Keratinocyte (primary cell): ENCODE measurements at regions not wholly inside any gene's neighbourhood (a gene's known extent, or its start where the extent isn't known, plus 50 kb on each side); places are given as distances from the start of the nearest gene placed in this dataset.

Source experiments
- DNase-seq: peaks from one replicate; pipeline ENCODE4 v3.0.0-alpha.2; 2011; ENCODE audit warnings: low read depth, missing footprints, low spot score
- FAIRE-seq: peaks from 2 replicates; lab custom pipeline; 2011; peaks lifted over from hg19 to GRCh38; lab: Jason Lieb, UNC
- H2AFZ ChIP-seq: 2 replicates; pipeline ENCODE4 v1.6.0; 2012; ENCODE audit warnings: low read length, control low read depth, inconsistent platforms; ENCODE audit not compliant: control insufficient read depth
- H3K27ac ChIP-seq: 2 replicates; pipeline ENCODE4 v1.5.1; 2011; ENCODE audit warnings: low read length; ENCODE audit not compliant: control insufficient read depth, insufficient read depth
- H3K27me3 ChIP-seq: 3 replicates; pipeline ENCODE4 v1.6.0; 2011; ENCODE audit warnings: low read length; ENCODE audit not compliant: control insufficient read depth, insufficient read depth; ENCODE audit errors: extremely low read depth
- H3K36me3 ChIP-seq, 2 experiments: 2 replicates in 1 of 2; 3 replicates in 1 of 2; pipeline ENCODE4 v1.5.1; 2011; ENCODE audit warnings: low read length in 2 of 2, mild to moderate bottlenecking in 1 of 2; ENCODE audit not compliant: control insufficient read depth in 2 of 2, insufficient read depth in 2 of 2; ENCODE audit errors: extremely low read depth in 1 of 2
- H3K4me1 ChIP-seq: 3 replicates; pipeline ENCODE4 v1.5.1; 2011; ENCODE audit warnings: low read length; ENCODE audit not compliant: control insufficient read depth, insufficient read depth; ENCODE audit errors: extremely low read depth
- H3K4me2 ChIP-seq: 3 replicates; pipeline ENCODE4 v1.6.0; 2011; ENCODE audit warnings: low read depth, low read length; ENCODE audit not compliant: control insufficient read depth, insufficient read depth; ENCODE audit errors: extremely low read depth
- H3K4me3 ChIP-seq, 3 experiments: fragments of 200-600 bp in 1 of 3; sonication (generic) in 1 of 3; 2 replicates in 2 of 3; 3 replicates in 1 of 3; pipeline ENCODE4 v1.5.1; 2011 to 2016; ENCODE audit warnings: low read length in 3 of 3, mild to moderate bottlenecking in 3 of 3, control low read depth in 2 of 3, inconsistent platforms in 1 of 3, low read depth in 1 of 3, mixed read lengths in 1 of 3, mixed run types in 1 of 3, moderate library complexity in 1 of 3; ENCODE audit not compliant: control insufficient read depth in 2 of 3, insufficient read depth in 2 of 3; ENCODE audit errors: extremely low read depth in 1 of 3
- H3K79me2 ChIP-seq: 2 replicates; pipeline ENCODE4 v1.6.0; 2012; ENCODE audit warnings: low read length; ENCODE audit not compliant: control insufficient read depth, insufficient read depth
- H3K9ac ChIP-seq: 3 replicates; pipeline ENCODE4 v1.6.0; 2011; ENCODE audit warnings: low read length; ENCODE audit not compliant: control insufficient read depth, insufficient read depth; ENCODE audit errors: extremely low read depth
- H3K9me1 ChIP-seq: 3 replicates; pipeline ENCODE4 v1.6.0; 2011; ENCODE audit warnings: low read length; ENCODE audit not compliant: control insufficient read depth, insufficient read depth; ENCODE audit errors: extremely low read depth
- H3K9me3 ChIP-seq: 2 replicates; pipeline ENCODE4 v1.5.1; 2012; ENCODE audit warnings: low read depth, low read length; ENCODE audit not compliant: control insufficient read depth
- H4K20me1 ChIP-seq: 3 replicates; pipeline ENCODE4 v1.6.0; 2011; ENCODE audit warnings: low read length; ENCODE audit not compliant: control insufficient read depth, insufficient read depth; ENCODE audit errors: extremely low read depth
- EZH2 ChIP-seq: IDR thresholded peaks from one replicate; pipeline ENCODE4 v1.6.1; 2012; ENCODE audit warnings: inconsistent platforms, mild to moderate bottlenecking, low read length, moderate library complexity
- dilution Hi-C: fragments of 300-500 bp; cut with MboI; formaldehyde crosslinking; loops from one replicate; pipeline ENCODE4 v1.7.0; 2020; ENCODE audit warnings: low sequenced_read_pairs; ENCODE audit not compliant: extremely low pct_ligation_motif_present
- TF ChIP-seq, protein P1 (sequence below), 3 experiments: IDR thresholded peaks in 1 of 3; conservative IDR thresholded peaks in 1 of 3; optimal IDR thresholded peaks in 1 of 3; 2 replicates in 2 of 3; 3 replicates in 1 of 3; pipeline versions ENCODE3 to v1.5.1; 2011; ENCODE audit warnings: low read length in 3 of 3, mild to moderate bottlenecking in 3 of 3, moderate library complexity in 2 of 3, control low read depth in 1 of 3, inconsistent platforms in 1 of 3; ENCODE audit not compliant: insufficient read depth in 2 of 3; ENCODE audit errors: extremely low read depth in 1 of 3

DNA sequence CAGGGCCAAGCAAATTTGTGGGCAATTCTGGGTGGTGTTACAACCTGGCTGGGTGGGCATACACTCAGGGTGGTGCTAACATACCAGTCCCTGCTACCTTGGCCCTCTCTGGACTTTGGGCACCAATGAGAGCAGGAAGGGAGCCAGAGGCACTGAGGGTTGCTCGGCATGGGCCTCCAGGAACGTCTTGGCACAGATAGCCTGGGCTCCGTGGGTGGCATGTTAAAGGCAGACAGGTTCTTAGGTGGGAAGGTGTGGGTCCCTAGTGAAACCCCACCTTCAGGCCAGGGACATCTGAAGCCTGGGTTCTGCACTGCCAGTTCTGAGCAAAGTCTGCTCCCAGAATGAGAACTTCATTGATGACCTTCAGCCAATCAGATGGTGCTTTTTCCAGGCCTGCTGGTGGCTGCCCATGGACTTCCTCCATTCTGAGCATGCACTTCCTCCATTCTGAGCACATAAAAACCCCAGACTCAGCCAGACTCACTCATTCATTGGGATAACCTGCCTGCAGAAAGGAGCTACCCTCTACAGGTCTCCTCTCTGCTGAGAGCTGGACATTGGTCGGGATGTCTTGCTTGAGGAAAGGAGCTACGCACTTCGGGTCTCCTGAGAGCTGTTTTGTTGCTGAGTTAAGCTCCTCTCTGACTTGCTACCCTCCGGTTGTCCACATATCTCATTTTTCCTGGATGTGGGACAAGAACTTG lies 2567.1 kb downstream of the PCDH9 start:
- Histone ChIP-seq H3K27ac (no peak overlapping the region), H3K36me3 (no peaks in the 10 kb centered on the region), H3K4me2 (no peak overlapping the region), H3K4me1 (no peaks in the 10 kb centered on the region), H4K20me1 (no peaks in the 10 kb centered on the region), H3K27me3 (no peaks in the 10 kb centered on the region), H3K79me2 (no peaks in the 10 kb centered on the region), H3K9ac (no peak overlapping the region), H2AFZ (no peak overlapping the region), H3K4me3 (no peak overlapping the region), H3K9me3 (peaks cover 3% of the 10 kb centered on the region), H3K9me1 (no peaks in the 10 kb centered on the region)
- no peak for TF ChIP-seq EZH2
- TF ChIP-seq, protein P1, sequence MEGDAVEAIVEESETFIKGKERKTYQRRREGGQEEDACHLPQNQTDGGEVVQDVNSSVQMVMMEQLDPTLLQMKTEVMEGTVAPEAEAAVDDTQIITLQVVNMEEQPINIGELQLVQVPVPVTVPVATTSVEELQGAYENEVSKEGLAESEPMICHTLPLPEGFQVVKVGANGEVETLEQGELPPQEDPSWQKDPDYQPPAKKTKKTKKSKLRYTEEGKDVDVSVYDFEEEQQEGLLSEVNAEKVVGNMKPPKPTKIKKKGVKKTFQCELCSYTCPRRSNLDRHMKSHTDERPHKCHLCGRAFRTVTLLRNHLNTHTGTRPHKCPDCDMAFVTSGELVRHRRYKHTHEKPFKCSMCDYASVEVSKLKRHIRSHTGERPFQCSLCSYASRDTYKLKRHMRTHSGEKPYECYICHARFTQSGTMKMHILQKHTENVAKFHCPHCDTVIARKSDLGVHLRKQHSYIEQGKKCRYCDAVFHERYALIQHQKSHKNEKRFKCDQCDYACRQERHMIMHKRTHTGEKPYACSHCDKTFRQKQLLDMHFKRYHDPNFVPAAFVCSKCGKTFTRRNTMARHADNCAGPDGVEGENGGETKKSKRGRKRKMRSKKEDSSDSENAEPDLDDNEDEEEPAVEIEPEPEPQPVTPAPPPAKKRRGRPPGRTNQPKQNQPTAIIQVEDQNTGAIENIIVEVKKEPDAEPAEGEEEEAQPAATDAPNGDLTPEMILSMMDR (optimal IDR thresholded peaks at IDR 0.05 in 1 of 3, IDR thresholded peaks at IDR 0.05 in 1 of 3, conservative IDR thresholded peaks at IDR 0.05 in 1 of 3; ENCODE audit: extremely low read depth in 1 of 3, insufficient read depth in 2 of 3, low read length in 3 of 3), result no peak
- no peak for FAIRE-seq
- no peak for DNase-seq
- dilution Hi-C loops, result no loop called here

DNA sequence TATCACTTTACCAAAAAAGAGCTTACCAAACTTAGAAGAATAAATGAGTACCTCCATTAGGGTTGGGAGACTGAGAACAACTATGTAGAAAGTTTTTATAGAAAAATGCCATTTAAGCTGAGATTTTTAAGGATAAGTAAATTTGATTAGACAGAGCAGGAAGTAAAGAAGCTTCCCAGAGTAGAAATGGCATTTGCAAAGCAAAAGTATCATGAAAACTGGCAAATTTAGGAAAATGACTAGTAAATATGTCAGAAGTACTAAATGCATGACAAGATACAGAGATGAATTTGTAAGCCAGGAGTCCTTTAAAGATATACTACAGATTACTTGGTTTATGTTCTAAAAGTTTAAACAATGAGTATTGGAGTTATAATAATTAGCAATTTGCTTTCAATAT lies 2581.8 kb downstream of the PCDH9 start:
- no peak overlapping the region for H3K4me2 ChIP-seq
- H3K4me1 ChIP-seq, result no peaks in the 10 kb centered on the region
- dilution Hi-C loops, result no loop called here
- H3K4me3 ChIP-seq, result no peak overlapping the region
- H3K9ac ChIP-seq, result no peak overlapping the region
- H2AFZ ChIP-seq, result no peak overlapping the region
- H4K20me1 ChIP-seq, result no peaks in the 10 kb centered on the region
- TF ChIP-seq, protein P1 (optimal IDR thresholded peaks at IDR 0.05 in 1 of 3, IDR thresholded peaks at IDR 0.05 in 1 of 3, conservative IDR thresholded peaks at IDR 0.05 in 1 of 3; ENCODE audit: extremely low read depth in 1 of 3, insufficient read depth in 2 of 3, low read length in 3 of 3), result no peak
- no peak for TF ChIP-seq EZH2
- H3K79me2 ChIP-seq, result no peaks in the 10 kb centered on the region
- no peaks in the 10 kb centered on the region for H3K9me3 ChIP-seq
- H3K27ac ChIP-seq, result no peak overlapping the region
- DNase-seq (no peak), FAIRE-seq (no peak)
- H3K27me3 ChIP-seq, result no peaks in the 10 kb centered on the region
- no peaks in the 10 kb centered on the region for H3K9me1 ChIP-seq
- no peaks in the 10 kb centered on the region for H3K36me3 ChIP-seq
